ENCODE measurements at regions not wholly inside any gene's neighbourhood (a gene's known extent, or its start where the extent isn't known, plus 50 kb on each side); places are given as distances from the start of the nearest gene placed in this dataset.

GRCh38 chr12:77122661-77123060, 57.3 kb upstream of the E2F7 start:
- H3K4me1 ChIP-seq (ENCODE audit: insufficient read depth, low read length) = no peaks in the 10 kb centered on the region
- H3K4me3 ChIP-seq (ENCODE audit: low read length) = no peak overlapping the region
- H3K27me3 ChIP-seq (ENCODE audit: insufficient read depth, low read length) = no peaks in the 10 kb centered on the region
- no peaks in the 10 kb centered on the region for H3K9me3 ChIP-seq (ENCODE audit: low read depth, low read length)

- H3K9me3 ChIP-seq (ENCODE audit: low read depth, low read length) = no peaks in the 10 kb centered on the region
- H3K4me3 ChIP-seq (ENCODE audit: low read length) = no peak overlapping the region
- H3K27me3 ChIP-seq (ENCODE audit: insufficient read depth, low read length) = no peaks in the 10 kb centered on the region
- H3K4me1 ChIP-seq (ENCODE audit: insufficient read depth, low read length) = no peaks in the 10 kb centered on the region
Observed at GRCh38 chr12:77122236-77122635, 56.9 kb upstream of the E2F7 start.

- no peaks in the 10 kb centered on the region for H3K4me1 ChIP-seq (ENCODE audit: insufficient read depth, low read length)
- H3K27me3 ChIP-seq (ENCODE audit: insufficient read depth, low read length) = no peaks in the 10 kb centered on the region
- H3K9me3 ChIP-seq (ENCODE audit: low read depth, low read length) = no peaks in the 10 kb centered on the region
- no peak overlapping the region for H3K4me3 ChIP-seq (ENCODE audit: low read length)
Observed at GRCh38 chr12:77120156-77121085, 55.1 kb upstream of the E2F7 start.

- Histone ChIP-seq H3K27me3 (ENCODE audit: insufficient read depth, low read length) (no peaks in the 10 kb centered on the region), H3K4me3 (ENCODE audit: low read length) (no peak overlapping the region), H3K9me3 (ENCODE audit: low read depth, low read length) (no peaks in the 10 kb centered on the region), H3K4me1 (ENCODE audit: insufficient read depth, low read length) (no peaks in the 10 kb centered on the region)
Observed at GRCh38 chr12:77118696-77119095, 53.3 kb upstream of the E2F7 start.

- H3K4me3 ChIP-seq (ENCODE audit: low read length) = no peak overlapping the region
- peaks cover under 1% of the 10 kb centered on the region for H3K9me3 ChIP-seq (ENCODE audit: low read depth, low read length)
- no peaks in the 10 kb centered on the region for H3K4me1 ChIP-seq (ENCODE audit: insufficient read depth, low read length)
- no peaks in the 10 kb centered on the region for H3K27me3 ChIP-seq (ENCODE audit: insufficient read depth, low read length)
Observed at GRCh38 chr12:77116277-77116676, 50.9 kb upstream of the E2F7 start.

- H3K4me3 ChIP-seq (ENCODE audit: low read length) = no peak overlapping the region
- H3K27me3 ChIP-seq (ENCODE audit: insufficient read depth, low read length) = no peaks in the 10 kb centered on the region
- peaks cover 6% of the 10 kb centered on the region for H3K9me3 ChIP-seq (ENCODE audit: low read depth, low read length)
- H3K4me1 ChIP-seq (ENCODE audit: insufficient read depth, low read length) = no peaks in the 10 kb centered on the region
Observed at GRCh38 chr12:77115471-77115870, 50.1 kb upstream of the E2F7 start.

Measured in mononuclear cell (primary cell).